ENCODE measurements at regions not wholly inside any gene's neighbourhood (a gene's known extent, or its start where the extent isn't known, plus 50 kb on each side); places are given as distances from the start of the nearest gene placed in this dataset.

DNA sequence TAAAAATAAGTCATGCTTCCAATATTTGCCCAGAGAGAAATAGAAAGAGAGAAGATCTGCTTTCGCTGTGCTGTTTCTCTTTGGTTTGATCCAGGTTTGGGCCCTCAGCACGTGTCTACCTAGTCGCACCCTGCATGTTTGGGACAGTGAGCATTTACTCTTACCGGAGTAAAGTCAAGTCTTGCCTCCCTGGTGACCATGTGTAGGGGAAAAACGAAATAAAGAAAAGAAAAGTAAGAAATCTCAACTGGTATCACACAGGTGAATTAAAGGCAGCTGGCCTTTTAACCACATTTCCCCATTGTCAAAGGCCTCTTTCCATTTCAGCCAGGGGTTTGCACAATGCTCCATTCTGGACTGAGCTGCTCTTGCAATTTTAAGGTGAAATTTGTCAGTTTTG is 619.4 kb downstream of the VRK1 start:
- DNase-seq (ENCODE audit: low read depth in 1 of 2, low spot score in 1 of 2) = no peak

DNA sequence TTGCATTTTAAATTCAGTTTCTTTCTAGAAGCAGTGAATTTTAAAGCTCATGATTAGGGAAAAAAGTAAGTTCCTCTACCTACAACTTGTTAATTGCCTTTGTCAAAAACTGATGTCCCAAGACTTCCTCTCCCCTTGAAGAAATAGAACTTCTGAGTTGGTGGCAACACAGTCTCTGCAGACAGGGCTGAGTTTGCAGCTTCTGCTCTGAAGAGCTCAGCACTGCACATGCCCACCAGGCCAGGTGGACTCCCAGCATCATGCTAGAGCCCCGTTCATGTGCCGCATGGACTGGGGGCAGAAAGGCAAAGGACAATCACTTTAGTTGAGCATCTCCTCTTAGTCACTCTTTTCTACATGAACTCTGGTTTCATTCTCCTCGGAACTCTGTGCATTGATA is 620.1 kb downstream of the VRK1 start:
- no peak for DNase-seq (ENCODE audit: low read depth in 1 of 2, low spot score in 1 of 2)

DNA sequence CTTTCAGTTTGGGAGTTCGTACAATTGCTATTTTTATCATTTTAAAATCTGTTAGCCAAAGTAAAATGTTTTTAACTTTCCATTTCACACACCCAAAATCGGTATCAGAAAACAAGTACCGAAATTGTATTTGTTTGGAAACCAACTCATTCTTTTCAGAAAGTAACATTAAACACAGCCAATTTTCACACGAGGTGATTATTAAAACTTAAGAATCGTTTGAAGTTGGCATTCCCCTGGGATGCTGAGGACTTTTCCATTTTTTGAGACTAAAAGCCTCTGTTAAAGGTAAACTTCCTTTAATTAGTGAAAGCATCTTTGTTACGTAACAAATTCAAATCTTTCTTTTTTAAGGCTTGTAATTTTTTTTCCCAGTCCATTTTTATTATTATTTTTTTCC is 623.0 kb downstream of the VRK1 start:
- DNase-seq (ENCODE audit: low read depth in 1 of 2, low spot score in 1 of 2) = no peak

DNA sequence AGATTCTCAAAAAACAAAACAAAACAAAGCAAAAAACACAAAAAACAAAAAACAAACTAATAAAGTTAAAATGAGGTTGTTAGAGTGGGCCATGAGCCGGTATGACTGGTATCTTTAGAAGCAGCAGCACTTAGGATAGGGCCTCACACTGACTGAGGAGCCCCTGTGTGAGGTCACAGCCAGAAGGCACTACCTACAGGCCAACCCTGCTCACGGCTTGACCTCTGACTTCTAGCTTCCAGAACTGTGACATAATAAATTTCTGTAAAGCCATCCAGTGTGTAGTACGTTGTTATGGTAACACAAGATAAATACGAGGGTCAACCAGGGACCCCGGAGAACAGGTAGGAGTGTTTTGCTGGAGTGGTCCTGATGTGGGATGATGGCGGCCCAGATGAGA is 629.6 kb downstream of the VRK1 start:
- no peak for DNase-seq (ENCODE audit: low read depth in 1 of 2, low spot score in 1 of 2)

DNA sequence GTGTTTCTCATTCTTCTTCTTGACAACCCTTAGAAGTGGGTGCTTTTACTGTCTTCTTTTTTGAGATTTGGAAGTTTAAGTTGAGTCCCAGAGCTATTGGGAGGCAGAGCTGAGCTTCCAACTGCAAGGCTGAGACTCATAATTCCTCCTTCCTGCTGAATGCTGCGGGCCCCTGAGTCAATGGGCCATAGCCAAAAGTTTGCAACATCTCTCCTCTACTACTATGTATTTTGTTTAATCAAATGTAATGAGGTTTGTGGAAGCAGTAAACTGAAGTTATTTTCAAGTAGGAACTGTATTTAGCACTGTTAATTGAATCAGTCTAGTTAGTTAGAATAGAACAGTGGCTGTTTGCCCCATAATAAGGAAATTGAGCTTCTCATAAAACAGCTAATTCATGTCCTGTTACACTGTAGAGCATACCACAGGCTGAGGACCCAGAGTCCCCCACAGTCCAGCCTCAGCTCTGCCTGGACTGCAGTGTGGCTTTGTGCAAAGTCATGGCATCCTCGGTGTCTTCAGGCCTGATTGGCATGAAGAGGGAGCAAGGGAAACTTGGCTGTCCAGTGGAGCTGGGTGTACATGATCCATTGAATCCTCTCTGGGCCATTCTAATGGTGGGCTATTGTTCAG is 631.7 kb downstream of the VRK1 start:
- DNase-seq (ENCODE audit: low read depth in 1 of 2, low spot score in 1 of 2) = no peak

DNA sequence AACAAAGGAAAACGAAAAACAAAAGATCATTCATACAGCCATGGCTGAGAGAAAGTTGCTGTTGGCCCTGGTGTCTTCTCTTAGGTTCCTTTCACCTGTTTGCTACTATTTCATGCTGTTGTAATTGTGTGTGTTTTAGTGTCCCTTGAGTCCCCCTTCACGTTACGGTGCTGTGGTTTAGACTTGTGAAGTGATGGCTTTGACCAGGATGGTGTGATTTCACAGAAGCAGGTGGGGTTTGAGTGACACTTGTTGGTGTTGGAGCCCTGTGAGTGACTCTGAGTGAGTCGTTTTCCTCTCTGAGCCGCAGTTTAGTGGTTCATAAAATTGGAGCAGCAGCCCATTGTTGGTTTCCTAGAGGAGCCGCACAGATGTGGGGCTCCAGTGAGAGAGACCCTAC is 635.4 kb downstream of the VRK1 start:
- no peak for DNase-seq (ENCODE audit: low read depth in 1 of 2, low spot score in 1 of 2)

DNA sequence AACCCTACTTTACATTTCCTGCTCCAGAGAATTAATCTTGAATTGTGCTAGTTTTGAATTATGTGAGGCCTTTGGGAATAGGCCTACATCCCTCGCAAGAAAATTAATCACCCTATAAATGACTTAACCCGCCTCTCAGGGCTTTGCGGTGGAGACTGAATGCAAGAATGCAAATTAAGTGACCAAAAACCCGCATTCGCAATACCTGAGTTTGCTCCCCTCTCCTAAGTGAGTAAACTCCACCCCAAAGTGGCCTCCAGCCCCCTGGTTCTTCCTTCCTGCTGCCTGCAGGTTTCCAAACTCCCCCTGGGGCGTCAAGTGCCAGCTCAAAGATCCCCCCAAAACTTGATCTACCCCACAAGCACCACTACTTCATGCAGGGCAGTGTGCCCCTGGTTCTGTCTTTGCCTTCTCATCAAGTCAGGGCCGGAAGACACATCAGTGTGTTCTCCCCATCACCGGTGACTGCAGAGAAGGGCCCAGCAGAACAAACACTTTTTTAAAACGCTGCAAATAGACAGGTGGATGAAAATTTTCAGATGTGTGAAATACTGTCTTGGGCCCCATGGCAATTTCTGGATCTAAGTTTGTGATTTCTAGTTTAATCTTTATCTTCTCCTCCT is 644.7 kb downstream of the VRK1 start:
- DNase-seq (ENCODE audit: low read depth in 1 of 2, low spot score in 1 of 2) = no peak

DNA sequence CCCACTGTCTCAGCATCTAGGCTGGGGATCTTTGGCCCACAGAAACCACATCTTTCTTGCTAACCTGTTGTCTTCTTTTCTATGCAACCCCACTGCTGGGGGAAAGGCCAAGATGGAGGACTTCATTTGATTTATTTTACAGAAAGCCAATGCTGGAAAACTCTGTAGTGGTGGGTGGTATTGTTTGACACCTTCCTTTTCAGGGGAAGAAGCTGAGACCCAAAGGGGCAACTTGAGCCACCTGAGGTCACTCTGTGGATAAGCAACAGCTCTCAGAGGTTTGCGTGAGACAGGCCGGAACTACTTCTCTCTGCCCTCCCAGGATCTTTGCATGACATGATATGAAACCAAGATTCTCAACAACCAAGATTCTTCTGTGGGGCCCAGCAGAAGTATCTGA is 645.2 kb downstream of the VRK1 start:
- DNase-seq (ENCODE audit: low read depth in 1 of 2, low spot score in 1 of 2) = no peak

DNA sequence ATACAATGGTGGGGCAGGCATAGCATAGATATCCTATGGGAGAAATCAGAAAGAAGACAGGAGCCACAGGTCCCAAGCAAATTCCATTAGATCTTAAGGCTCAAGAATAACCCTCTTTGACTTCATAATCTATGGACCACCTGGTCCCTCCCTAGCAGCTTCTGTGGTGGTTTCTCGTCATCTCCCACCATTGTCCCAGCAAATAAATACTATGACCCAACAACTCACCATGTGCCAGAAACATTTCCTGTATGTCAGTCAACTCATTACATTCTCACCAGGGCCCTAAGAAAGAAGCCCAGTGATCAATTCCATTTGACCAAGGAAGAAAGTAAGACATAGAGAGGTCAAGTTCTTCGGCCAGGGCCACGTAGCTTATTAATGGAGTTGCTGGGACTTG is 646.2 kb downstream of the VRK1 start:
- no peak for DNase-seq (ENCODE audit: low read depth in 1 of 2, low spot score in 1 of 2)

DNA sequence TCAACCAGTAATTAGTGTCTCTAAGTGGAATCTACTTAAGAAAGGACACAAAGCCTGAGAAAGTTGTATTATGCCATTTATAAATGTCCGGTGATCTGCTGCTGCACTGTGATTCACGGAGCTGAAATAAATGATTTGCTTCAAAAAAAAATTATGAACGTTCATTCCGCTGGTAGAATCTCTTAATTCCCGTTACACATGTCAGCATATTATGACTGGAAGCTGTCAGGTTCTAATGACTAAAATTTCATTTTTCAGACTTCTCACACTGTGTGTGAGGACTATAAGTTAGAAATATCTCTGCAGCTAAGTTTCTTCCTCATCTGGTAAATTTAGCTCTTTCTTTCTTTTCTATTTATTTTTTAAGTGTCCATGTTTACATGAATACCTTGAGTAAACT is 647.1 kb downstream of the VRK1 start:
- no peak for DNase-seq (ENCODE audit: low read depth in 1 of 2, low spot score in 1 of 2)

DNA sequence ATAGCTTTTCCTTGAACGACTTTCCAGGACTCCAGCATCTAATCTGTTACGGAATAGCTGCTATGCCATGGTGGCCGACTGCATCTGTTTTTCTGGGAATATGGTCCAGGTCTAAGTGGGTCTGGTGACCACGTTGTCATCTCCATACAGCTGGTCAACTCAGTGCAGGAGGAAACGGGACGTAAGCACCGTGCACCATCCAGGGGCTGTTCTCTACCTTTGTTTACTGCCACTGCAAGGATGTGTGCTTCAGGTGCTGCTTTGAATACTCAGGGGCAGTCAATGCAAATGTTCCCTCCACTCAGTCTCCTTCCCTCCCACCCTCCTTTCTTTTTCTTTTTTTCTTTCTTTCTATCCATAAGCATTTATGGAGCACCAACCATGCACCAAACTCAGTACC is 648.2 kb downstream of the VRK1 start:
- no peak for DNase-seq (ENCODE audit: low read depth in 1 of 2, low spot score in 1 of 2)

DNA sequence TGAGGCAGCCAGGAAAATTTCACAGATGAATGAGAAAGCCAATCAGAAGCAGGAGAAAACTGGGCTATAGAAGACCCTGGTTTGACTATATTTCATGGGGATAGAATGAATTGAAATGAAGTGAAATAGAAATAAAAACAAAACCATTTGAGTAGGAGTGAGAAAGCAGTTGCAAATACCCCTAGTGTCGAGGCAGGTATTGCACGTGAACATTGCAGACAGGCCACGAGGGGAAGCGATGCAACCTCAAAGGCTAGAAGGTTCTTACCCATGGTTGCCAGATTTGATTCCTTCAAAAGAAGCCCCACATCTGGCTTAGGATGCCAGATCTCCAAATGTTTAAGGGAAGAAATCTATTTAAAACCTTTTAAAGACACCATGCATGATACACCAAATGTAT is 648.9 kb downstream of the VRK1 start:
- DNase-seq (ENCODE audit: low read depth in 1 of 2, low spot score in 1 of 2) = no peak

DNA sequence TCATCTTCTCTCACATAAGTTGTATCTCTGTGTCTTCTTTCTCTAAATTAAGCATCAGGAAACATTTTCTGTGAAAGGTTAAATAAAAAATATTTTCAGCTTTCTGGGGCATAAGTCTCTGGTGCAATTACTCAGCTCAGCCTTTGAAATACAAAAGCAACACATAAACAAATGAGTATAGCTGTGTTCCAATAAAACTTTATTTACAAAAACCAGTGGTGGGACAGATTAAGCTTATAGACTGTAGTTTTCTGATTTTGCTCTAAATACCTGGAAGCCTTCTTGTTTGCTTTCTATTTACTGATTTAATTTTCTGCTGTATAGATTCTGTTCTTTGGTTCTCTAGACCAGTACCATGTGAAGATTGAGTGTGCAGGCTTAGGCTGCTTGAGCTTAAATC is 655.1 kb downstream of the VRK1 start:
- no peak for DNase-seq (ENCODE audit: low read depth in 1 of 2, low spot score in 1 of 2)

DNA sequence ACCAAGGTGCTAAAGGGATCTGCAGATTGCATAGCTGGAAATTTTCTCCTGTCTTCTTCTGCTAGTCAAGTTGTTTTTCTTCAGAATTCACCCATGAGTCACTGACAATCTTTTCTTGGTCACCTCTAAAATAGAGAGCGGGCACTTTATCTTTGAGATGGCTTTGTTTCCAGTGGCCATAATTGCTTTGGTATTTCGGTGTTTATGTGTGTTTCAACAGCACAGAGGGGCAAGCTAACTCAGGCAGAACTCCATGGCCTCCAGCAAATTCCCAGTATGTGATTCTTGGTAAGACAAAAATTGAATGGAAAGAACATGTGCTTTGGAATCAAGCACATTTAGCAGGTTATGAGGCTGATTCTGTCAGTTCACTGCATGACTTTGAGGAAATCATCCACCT is 656.8 kb downstream of the VRK1 start:
- DNase-seq (ENCODE audit: low read depth in 1 of 2, low spot score in 1 of 2) = no peak

DNA sequence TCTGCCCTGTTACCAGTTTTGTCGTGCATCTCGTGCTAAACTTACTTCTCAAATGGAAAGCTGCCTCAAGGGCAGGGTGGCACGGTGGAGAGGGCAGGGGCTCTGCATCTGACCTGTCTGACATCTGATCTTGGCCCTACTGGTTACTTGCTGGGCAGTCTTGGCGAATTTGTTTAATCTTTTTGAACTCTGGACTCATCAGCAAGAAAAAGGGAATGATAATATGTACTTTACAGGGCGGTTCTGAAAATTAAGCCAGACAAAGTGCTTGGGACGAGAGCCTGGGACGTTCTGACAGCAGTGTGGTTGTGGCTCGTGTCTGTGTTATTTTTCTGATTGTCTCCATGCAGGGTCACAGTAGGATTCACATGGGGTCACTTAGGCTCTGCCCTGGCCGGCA is 659.3 kb downstream of the VRK1 start:
- DNase-seq (ENCODE audit: low read depth in 1 of 2, low spot score in 1 of 2) = no peak

DNA sequence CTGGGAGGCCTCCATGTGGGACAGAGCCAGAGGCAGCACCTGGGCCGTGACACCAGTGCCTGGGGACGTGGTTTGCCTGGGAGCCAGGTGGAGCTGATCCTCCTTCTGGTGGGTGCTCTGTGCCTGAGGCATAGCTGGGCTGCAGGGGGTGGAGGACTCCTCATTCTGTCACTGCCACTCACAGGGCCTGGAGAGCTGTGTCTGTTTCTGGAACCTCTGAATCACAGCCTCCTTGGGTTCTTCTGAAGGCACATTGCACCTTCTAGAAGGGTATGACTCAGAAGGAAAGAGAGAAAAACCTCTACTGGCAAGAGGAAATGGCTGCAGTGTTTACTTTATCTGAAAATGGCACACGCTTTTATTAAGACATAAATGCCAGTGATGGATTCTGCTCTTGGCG is 659.8 kb downstream of the VRK1 start:
- peak; percentile 31 to 78 for DNase-seq (ENCODE audit: low read depth in 1 of 2, low spot score in 1 of 2)

DNA sequence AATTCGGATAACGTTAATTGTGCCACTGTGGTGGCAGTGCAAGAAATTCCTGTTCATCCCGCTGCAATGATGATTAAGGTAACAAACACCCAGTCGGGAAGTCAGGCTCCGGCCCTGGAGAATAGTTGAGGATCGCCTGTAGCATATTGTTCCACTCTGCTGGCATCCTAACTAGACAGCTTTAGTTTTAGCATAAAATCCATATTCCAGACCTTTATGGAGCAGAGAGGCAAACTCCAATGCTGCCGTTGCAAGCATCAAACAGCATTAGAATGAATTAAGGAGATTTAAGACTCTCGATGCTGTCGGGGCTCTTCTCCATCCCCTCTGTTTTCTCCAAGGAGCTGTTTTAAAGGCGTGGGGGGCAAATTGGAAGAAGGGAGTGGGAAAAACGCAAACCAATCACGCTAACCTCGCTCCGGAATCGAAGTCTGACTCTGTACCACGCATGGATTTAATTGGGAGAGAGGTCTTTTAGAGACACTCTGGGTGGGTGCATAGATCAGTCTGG is 660.4 kb downstream of the VRK1 start:
- DNase-seq (ENCODE audit: low read depth in 1 of 2, low spot score in 1 of 2) = no peak

DNA sequence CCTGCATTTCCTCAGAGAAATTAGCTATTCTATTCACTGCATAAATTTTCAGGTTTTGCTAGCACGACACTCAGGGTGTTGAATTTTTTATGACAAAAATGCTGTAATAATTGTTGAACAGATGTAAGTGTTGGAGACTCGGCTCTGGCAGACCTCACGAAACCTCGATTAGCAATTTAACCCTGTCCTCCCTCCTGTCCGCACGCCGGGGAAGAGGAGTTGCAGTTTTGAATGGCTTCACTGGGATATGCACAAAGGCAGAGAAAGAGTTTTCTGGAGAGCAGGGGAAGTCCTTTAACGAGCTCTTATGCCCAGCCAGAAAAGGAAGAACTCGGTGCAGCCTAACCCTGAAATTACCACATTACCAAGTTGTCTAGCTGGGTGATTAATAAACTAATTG is 661.1 kb downstream of the VRK1 start:
- no peak for DNase-seq (ENCODE audit: low read depth in 1 of 2, low spot score in 1 of 2)

DNA sequence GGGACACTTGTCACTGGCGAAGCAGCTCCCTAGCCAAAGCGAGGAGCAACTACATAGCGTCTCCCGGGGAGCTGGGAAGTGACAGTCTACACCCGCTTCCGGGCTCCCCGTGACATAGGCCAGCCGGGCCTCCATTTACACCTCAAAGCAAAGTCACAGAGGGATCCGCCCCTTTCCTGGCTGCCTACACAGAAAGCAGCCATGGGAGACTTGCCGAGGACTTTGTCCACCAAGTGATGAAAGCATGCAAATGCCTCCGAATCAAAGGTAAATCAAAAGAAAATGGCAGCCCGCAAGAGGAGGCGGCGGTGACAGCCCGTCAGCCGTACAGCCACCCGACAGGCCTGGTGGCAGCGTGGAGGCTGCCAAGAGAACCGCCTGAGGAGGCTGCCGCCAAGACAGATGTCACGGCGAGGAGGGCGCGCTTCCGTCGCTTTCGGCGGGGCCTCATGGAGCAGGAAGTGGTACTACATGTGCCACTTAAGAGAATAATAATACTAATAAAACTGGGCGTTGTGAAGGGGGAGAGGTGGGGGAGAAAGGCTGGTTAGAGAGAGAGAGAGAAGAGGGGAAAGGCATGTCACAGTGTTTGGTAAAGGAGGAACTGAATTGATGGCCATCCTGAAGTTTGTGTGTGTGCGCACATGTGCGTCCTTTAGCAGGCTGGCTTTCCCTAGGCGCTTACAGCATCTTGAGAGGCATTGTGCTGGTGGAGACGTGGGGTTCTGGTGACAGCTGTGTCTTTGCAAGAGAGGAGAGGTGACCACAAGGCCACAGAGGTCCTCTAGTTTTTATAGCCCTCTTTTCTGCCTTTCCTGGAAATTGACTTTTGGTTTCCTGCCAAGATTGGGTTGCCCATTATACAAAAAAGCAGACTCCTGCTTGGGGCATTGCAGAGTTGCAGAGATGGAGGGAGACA is 661.7 kb downstream of the VRK1 start:
- DNase-seq (ENCODE audit: low read depth in 1 of 2, low spot score in 1 of 2) = peak; percentile 62 to 78

DNA sequence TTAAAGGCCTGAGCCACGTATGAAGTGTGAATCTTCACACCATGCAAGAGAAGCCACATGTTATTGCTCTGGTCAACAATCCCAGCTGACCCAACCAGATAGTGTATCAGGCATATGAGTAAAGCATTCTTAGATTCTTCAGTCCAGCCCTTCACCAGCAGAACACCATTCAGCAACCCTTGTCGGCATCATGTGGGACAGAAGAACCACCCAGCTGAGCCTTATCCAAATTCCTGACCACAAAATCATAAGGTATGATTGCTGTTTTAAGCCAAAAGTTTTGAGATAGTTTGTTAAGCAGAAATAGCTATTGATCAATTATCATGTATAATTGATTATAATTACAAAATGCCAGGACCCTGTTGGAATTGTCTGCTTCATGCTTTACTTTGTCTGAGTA is 664.9 kb downstream of the VRK1 start:
- no peak for DNase-seq (ENCODE audit: low read depth in 1 of 2, low spot score in 1 of 2)

DNA sequence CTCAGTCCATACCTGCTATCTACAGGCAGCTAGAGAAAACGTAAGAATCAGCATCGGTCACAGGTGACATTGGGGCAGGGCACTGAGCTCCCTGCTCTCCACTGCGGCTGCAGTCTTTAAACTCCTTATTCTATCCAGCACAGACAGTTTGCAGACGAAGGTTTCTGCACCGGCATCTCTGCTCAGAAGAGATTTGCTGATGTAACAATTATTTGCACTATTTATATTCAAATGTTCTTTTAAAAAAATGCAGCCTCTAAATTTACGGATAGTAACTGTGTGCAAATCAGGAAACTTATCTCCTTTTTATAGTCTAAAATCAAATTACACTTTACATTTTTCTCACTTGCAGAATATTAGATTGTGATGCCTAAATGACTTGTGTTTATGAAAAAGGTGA is 671.0 kb downstream of the VRK1 start:
- no peak for DNase-seq (ENCODE audit: low read depth in 1 of 2, low spot score in 1 of 2)

DNA sequence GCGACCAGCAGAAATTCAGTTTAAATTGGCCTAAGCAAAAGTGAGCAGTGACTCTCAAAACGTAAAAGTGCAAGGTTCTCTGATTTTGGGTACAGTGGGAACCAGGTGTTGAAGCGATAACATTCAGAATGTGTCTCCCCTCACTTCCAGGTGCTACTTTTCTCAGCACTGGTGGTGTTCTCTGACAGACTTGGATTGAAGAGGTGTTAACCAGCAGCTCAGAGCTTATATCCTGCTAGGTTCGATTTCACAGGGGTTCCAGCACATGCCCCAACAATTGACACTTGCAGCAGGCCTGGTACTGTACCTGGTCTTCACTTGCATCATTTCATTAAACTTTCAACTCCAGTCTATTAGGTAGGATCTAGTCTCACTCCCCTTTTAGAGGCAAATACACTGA is 680.2 kb downstream of the VRK1 start:
- no peak for DNase-seq (ENCODE audit: low read depth in 1 of 2, low spot score in 1 of 2)
